T-helper 2 cell treated with Interferon-gamma antibody and Interleukin-4, amounts not matched to agents 100 ng/mL and 5 ng/mL, for 36 hours (primary cell): ENCODE measurements at regions not wholly inside any gene's neighbourhood (a gene's known extent, or its start where the extent isn't known, plus 50 kb on each side); places are given as distances from the start of the nearest gene placed in this dataset.
"Not testable (repeated sequence)": the region's sequence is repeated elsewhere in the genome, so short reads cannot be mapped to it uniquely, and the experiment has no call there.

Experiments used
- intact Hi-C: fragments of 100-400 bp; cut with micrococcal nuclease; formaldehyde crosslinking; loops from one replicate; pipeline ENCODE4 v1.15.1; 2023

DNA sequence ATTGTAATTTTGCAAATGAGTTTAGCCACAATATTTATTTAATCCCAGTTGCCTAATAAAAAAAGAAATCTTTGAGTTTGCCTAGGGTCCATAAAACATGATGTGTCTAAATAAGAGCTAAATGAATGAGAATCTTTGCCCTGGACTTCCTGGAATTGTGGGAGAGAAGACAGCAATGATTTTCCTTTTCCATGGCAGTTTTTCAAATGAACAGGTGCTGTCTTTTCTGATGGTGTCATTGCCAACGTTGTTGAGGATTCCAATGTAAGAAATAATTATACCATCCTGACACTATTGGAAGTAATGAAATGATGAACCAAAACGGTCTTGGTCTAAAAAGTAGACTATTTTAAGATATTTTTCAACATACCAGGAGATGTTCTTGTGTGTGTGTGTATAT lies 984.7 kb upstream of the CELF2 start:
- intact Hi-C loops: no loop called here

DNA sequence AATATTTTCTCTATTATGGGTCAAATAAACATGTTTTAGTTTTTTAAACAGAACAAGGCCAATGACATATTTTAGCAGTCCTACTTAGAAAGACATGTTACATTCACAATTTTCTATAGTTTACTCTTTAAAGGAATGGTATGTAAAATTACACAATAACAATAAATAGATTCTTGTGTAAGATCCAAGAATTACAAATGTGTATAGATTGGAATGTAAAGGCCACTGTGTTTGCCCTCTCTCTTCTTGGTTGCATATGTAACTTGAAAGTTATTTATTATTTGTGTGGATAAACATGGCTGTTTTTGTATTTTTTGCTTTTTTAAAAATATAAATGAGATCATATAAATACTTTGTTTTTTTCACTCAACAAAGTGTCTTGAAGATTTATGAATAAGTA lies 979.3 kb upstream of the CELF2 start:
- intact Hi-C loops: no loop called here

DNA sequence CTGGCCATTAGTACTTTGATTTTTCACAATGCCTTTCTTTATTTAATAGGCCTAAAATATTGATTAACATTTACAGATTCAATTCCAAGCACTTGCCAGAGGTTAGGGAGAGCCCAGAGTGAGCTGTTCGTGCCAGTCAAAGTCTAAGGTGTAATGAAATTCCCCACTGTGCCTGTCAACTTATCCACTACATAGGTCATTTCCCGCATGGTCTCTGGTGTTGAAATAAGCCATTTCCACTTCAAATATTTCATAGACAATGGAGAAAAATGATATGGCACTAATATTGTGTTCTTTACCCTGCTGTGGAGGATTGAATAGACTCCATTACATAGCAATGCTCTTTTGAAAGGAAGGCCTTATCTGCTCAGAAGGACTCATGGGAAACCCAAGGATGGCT lies 978.1 kb upstream of the CELF2 start:
- intact Hi-C loops: no loop called here

DNA sequence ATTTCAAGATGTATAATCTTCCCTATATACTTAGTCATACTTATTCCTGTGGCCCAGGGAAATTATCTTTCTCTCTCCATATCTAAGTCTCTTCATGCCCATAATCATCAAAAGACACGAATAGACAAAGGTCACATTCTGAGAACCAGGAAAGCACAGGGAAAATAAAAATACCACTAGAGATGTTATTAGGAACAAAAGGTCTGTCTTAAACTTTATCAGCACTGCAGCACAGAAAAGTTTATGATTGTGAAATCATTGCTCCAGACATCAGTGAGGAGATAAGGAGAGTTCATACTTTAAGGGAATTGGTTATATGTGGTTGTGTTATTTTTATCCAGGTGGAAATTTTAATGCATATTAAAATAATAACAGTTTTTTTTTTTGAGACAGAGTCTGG lies 974.6 kb upstream of the CELF2 start:
- intact Hi-C loops: no loop called here

DNA sequence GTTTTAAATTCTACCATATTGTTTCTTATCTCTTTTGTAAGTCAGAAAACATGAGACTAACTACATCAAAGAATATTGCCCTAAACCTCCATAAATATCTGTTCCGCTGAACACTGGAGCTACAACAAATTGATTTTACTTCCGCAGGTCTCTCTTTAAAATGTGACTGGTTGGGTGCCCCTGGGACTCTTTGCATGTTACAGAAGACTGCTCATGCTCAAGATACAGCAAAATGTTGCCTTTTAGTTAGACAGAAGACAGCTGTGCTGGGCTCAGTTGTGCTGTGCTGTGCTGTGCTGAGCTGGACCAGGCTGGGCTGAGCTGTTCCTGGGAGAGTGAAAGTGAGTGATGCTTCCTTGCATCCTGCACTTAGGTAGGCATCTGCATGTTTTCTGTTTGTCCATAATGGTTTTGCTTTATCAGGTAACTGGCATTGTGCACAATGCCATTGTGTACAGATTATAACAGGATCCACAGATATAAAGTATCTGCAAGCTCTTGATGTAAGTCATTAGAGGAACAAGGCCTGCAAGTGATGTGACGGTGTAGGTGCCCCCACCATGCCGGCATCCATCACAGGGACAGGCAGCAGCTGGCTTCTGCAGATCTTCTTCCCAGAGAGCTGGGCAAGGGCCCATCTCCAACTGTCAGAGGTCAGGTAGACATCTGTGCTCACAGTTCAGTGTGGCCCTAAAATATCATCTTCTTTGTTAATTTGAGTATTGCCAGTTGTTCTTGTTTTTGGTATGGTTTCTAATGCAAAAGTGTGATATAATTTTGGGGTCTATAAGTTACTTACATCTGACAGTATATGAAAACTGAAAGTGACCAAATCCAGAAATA lies 972.5 kb upstream of the CELF2 start:
- intact Hi-C loops: no loop called here

DNA sequence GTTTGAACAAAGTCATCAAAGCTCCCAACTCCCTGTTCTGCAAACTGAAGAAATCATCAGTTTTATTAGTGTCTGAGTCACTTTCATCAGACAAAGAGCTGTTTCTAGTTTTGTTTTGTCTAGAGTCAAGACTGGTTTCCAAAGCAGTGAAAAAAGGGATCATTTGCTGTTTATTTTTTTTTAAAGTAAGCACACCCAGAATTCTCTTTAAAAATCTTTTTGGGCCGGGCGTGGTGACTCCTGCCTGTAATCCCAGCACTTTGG lies 972.0 kb upstream of the CELF2 start:
- intact Hi-C loops: no loop called here

DNA sequence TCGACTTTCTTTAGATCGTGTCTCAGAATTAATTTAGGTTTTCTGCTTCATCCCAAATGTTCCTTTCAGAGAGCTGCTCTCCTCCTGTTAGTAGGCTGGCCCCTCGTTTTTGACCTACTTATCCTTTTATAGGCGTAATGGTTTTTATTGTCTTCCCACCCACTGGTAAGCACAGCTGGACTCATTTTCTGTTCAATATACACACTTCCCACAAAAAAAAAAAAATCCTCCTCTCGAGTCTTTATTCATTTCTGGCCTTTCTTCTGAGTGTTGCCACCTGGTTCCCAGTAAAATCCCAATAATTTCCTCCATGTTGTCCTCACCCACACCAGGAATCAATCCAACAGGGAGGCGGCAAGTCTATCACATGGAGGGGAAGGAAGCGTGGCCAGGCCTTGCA lies 970.2 kb upstream of the CELF2 start:
- intact Hi-C loops: no loop called here

DNA sequence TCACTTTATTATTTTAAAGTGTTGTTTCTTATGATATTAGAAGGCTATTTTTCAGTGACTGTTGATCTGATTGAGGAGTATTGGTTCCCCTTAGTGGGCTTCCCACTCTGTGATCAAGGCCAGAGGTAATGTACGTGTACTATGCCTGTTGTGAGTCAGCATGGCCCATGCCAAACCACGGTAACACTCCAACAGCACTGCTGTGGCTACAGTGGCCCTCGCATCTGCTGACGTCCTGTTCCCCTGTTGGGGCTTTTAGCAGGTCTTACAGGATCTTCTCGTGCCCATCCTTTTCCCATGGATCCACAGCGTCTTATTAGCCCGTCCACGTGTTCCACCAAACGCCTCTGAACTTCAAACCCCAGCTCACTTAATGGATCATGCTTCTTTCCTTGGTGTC lies 964.6 kb upstream of the CELF2 start:
- intact Hi-C loops: no loop called here

DNA sequence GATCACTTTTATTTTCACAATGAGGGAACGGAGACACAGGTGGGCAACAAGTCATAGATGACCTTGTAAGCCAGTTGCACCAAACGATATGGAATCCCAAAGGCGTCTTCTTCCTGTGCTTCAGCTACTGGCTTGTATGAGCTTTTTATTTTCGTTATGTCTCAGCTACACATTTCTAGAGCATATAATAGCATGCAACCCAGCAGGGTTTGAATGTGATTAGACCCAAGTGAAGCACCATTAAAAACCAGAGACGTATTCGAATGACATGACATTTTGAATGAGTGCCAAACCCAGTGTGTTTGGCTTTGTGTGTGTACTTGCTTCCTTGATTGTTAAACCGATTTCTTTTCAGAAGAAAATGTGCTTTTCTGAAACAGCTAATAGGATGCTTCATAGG lies 963.2 kb upstream of the CELF2 start:
- intact Hi-C loops: no loop called here

DNA sequence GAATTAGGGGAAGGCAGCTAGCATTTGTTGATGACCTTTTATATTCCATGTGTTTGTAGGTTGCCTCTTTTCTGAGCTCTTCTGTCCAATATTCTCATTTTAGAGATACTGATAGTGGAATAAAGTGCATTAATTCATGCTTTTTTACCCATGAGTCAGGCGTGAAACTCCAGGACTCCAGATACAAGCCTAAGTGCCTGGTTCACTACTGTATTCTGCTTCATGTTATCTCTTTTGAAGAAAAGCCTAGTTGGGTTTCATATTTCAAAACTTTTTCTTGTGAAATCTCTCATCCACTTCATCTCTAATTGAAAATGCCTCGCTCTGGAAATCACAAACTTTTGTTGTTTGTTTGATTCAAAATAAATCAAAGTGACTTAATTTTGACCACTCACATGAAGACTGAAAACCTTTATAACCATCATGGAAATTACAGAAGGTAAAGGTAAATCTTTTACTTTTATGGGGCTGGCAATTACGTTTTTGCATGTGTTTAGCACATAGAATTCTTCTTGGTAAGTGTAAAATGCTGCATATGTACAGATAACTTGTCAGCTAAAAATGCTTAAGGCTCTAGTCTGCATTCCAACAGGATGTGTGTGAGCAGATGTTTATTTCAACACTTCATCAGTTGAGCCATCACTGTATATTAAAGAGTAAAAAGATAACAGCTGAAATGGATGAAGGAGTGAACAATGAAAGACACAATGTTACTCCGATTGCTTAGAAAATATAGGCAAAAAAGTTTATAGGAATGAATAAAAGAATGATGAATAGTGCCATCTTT lies 961.8 kb upstream of the CELF2 start:
- intact Hi-C loops: no loop called here

DNA sequence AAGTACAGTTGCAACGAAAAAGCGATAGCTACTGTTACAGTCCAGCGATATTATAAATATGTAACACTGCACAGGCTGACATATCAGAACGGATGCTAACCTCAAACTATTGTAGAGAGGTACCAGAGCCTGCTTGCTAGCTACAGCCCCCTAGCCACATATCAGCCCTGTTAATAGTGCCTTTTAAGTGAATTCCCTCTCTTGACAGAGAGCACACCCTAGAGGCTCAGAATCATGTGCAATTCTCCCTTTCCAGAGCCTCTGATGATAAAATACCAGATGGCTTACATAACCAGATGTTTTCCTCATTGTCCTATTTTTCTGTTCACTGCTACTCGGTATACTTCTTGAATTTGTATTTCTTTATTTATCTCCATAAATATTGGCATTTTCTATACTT lies 960.7 kb upstream of the CELF2 start:
- intact Hi-C loops: no loop called here

DNA sequence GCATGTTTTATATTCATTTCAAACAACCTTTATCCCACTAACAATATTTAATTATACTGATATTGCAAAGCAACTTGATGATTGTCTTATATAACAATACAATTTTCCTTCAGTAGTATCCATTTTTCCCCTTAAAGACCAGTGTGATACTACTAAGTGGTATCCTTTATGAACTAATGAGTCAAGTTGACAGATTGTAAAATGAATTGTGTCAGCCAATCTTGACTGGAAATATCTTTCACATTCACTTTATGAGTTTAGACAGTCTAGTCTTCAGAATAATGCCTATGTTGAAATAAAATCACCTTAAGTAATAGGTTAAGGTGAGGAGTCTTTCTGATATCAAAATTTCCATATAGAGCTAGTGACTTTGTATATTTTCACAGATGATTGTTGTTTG lies 950.0 kb upstream of the CELF2 start:
- intact Hi-C loops: no loop called here

DNA sequence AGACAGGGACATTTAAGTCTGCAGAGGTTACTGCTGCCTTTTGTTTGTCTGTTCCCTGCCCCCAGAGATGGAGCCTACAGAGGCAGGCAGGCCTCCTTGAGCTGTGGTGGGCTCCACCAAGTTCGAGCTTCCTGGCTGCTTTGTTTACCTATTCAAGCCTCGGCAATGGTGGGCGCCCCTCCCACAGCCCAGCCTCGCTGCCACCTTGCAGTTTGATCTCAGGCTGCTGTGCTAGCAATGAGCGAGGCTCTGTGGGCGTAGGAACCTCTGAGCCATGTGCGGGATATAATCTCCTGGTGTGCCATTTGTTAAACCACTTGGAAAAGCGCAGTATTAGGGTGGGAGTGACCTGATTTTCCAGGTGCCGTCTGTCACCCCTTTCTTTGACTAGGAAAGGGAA lies 942.8 kb upstream of the CELF2 start:
- intact Hi-C loops: not testable (repeated sequence)

DNA sequence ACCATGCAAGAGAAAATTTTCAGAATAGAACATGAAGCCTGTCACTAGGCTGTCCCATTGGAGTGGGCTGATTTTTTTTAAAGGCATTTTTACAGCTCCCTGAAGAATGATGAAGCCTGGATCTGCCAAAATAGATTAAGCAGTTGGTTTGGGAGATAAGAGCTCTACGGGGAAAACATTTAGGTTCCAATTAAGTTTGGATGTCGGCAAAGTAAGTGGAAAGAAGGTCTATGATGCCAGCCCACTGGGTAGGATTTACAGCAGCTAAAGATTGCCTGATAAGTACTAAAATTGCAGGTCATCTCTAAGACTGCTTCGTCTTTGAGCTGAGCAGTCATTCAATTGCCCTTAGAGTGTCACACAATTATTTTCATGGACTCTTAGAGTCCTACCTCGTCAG lies 939.2 kb upstream of the CELF2 start:
- intact Hi-C loops: no loop called here

DNA sequence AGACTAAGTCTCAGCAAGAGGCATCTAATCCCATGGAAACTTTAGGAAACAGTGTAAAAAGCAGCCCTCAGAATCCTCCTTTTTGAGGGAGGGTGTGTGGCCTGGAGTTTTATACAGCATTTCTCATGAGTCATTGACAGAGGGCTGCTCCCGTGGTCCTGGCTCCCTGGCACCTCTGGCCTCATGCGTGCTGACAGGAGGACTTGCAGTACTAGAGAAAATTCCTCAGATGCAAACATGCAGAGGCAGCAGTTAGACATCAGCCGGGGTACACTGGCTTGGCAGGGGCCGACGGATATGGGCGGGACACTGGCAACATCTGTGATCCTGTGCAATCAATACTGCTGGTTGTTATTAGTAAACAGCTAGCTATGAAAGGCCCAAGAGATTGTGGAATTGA lies 925.1 kb upstream of the CELF2 start:
- intact Hi-C loops: no loop called here

DNA sequence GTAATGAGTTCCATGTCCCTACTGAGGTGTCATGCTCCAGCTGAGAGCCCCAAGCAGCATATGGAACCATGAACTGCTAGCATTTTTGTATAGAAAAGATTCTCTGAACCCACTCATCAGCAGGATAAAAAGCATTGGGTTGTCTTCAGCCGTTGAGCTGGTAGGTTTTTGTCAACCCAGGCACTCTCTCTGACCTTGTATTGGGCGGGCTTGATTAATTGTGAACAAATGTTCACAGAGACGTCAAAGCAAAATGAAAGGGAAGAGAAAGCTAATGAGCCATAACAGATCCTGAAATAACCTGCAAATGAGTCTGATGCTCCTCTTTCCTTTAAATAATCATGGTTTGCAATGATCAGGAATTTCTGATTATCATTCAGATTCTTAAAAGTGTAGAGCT lies 924.7 kb upstream of the CELF2 start:
- intact Hi-C loops: no loop called here

DNA sequence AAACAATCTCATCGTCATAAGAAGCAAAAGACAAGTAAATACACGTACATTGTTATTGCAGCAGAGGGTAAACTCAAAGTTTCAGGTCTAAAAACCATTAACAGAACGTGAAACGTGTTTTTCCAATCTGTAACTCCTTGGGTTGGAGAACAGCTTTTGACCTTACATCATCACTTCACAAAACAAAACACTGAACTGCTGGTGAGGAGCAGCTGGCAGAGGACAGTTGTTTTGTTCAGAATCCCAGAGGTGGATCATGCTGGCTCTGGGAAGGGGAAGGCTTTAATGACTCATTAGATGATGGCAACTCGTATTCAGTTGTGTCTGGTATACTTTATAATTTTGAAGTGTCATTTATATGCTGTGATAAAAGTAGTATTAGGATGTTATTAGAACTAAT lies 923.0 kb upstream of the CELF2 start:
- intact Hi-C loops: no loop called here

DNA sequence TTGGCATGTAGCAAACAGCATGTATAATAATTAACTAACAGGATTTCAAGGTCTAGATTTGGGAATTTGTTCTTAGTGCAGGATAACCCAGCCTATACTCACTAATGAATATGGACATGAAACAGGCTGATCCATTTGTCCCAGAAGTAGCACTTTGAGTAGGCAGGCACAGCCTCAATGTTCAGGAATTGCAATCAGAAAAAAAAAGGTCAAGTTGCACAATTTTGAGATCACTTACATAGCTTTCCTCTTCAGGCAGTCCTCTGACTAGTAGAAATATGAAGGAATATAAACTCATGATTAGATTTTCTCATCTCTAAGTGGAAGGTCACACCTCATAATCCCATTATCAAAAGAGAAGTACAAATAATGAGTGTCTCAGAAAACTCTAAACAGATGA lies 921.4 kb upstream of the CELF2 start:
- intact Hi-C loops: no loop called here

DNA sequence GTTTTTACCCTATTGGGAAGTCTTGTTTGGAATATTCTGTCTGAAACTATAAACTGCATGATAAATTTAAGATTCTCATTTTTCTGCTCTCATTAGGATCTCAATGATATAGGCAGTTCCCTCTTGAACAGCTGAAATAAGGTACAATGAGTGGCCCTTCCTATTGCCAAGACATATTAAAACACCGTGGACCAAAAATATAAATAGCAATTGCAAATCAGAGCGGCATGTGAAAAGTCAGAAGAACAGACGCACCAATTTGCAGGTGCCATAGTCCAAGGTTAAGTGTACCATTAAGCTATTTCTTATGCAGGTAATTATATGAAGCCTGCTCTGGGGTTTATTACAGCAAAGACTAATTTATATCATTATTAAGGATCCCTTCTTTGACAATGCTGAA lies 920.8 kb upstream of the CELF2 start:
- intact Hi-C loops: no loop called here

DNA sequence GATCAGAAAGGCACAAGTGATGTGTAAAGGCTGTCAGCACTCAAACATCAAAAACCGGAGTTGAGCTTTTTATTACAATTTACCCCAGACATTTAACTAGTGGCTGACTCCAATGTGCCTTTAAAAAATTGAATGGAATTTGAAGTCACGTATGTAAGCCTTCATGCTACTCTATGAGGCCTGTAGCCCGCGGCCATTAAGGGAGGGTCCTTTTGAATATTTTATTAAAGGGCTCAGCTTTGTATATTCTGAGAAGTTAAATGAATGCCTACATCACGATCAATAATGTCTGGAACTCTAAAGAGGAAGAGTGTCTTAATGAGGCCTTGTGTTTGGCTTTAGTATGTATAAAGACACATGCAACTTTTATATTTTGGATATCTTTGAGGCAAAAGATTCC lies 916.6 kb upstream of the CELF2 start:
- intact Hi-C loops: no loop called here

DNA sequence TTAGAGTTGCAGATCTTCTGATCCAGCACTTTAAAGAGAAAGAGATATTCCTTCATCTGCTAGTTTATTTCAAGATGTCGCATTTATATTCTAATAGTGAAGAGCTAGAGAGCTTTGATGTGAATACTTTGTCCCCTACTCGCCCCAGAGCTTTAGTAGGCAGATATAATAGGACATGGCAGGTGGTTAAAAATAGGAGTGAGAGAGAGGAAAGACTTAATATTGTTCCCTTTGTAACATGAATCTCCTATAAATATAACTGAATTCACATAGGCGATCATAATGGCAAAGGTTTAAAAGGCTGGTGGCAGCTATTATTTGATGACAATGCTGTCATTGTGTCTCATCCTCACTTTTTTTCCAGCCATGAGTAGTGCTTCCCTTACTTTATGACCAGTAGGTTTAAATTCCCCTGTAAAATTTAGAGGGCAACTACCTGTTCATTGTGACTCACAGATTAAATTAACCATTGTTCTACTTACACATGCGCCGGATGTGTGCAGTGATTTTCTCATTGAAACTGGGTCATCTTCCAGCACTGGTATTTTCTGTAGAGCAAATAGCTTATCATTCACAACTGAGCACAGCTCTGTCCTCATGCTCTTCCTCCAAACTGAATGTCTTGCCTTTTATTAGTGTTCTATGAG lies 906.7 kb upstream of the CELF2 start:
- intact Hi-C loops: no loop called here

DNA sequence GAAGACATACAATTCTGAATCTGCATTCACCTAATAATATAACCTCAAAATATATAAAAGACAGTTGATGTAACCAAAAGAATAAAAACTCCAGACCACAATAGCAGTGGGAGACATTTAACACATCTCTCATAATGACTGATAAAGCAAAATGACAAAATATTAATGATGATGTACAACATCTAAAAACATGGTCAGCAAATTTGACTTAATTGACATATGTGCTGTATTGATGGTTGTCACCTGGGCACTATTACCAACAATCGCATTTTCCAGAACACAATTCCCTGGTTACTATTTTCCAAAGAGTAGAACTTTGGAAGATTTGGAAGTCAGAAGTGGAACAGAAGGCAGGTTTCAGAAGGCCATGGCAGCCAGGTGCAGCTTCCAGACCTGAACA lies 899.5 kb upstream of the CELF2 start:
- intact Hi-C loops: no loop called here

DNA sequence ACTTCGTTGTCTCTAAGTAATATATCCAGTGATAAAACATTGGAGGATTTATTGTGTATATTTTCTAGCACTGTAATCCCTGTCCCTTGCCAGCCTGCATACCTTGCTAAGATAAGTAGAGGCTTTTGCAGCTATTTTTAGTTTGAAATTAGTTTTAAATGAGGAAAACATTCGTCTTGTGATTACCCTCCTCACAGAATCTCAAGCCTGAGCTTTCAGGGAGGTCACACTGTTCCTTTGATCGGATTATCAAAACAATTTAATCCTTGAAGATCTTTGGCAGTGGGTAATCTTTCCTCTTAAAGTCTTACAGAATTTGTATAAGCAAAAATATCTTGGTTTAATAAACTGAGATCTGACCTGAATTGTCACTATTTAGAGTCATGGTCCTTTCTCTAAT lies 897.0 kb upstream of the CELF2 start:
- intact Hi-C loops: no loop called here
